Right lobe of liver (tissue), 4 donors: ENCODE measurements at regions not wholly inside any gene's neighbourhood (a gene's known extent, or its start where the extent isn't known, plus 50 kb on each side); places are given as distances from the start of the nearest gene placed in this dataset.
"Not testable (repeated sequence)": the region's sequence is repeated elsewhere in the genome, so short reads cannot be mapped to it uniquely, and the experiment has no call there.

Experiments
- CTCF ChIP-seq, 4 donors: fragments of 200-600 bp in 3 of 4; fragments of 450-650 bp in 1 of 4; IDR thresholded peaks; one replicate each; pipeline versions ENCODE4 v1.5.1 to v1.8.0; 2016 to 2022; ENCODE audit warnings: antibody characterized with exemption in 4 of 4, mild to moderate bottlenecking in 2 of 4
- POLR2A ChIP-seq: fragments of 450-650 bp; IDR thresholded peaks from one replicate; pipeline ENCODE4 v1.6.1; 2017; ENCODE audit warnings: antibody characterized with exemption, mild to moderate bottlenecking
- donor health status: DM: no; HTN: no; CAD: no.
- donor health status: DM: no; HTN: no; CAD: no.
- donor health status: DM: no; HTN: yes; CAD: no.

DNA sequence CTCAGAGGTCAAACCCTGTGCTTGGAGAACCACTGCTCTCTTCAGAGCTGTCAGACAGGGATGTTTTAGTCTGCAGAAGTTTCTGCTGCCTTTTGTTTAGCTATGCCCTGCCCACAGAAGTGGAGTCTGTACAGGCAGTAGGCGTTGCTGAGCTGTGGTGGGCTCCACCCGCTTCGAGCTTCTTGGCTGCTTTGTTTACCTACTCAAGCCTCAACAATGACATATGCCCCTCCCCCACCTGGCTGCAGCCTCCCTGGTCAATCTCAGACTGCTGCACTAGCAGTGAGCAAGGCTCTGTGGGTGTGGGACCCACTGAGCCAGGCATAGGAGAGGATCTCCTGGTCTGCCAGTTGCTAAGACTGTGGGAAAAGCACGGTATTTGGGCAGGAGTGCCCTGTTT is 756.6 kb downstream of the EDEM1 start:
- not testable (repeated sequence) for TF ChIP-seq CTCF (IDR thresholded peaks at IDR 0.05); POLR2A
